H9 (cell line): ENCODE measurements at regions not wholly inside any gene's neighbourhood (a gene's known extent, or its start where the extent isn't known, plus 50 kb on each side); places are given as distances from the start of the nearest gene placed in this dataset.

Experiments
- DNase-seq: peaks from one replicate; pipeline ENCODE4 v3.0.0-alpha.2; 2017
- H2AFZ ChIP-seq: one replicate; pipeline ENCODE4 v1.6.1; 2013; ENCODE audit warnings: mild to moderate bottlenecking, low read length, control low read depth, moderate library complexity
- H2AK5ac ChIP-seq: 2 replicates; pipeline ENCODE4 v1.6.1; 2013; ENCODE audit warnings: low read length, control low read depth, mixed read lengths; ENCODE audit not compliant: insufficient read length
- H2BK120ac ChIP-seq: one replicate; pipeline ENCODE4 v1.6.1; 2013; ENCODE audit warnings: low read depth, mild to moderate bottlenecking, low read length, control low read depth, inconsistent platforms; ENCODE audit not compliant: poor library complexity, severe bottlenecking
- H2BK12ac ChIP-seq: 2 replicates; pipeline ENCODE4 v1.6.1; 2013; ENCODE audit warnings: low read length, control low read depth, mixed read lengths, low read depth; ENCODE audit not compliant: insufficient read length
- H2BK15ac ChIP-seq: 2 replicates; pipeline ENCODE4 v1.6.1; 2013; ENCODE audit warnings: low read depth, low read length, control low read depth
- H2BK20ac ChIP-seq: one replicate; pipeline ENCODE4 v1.6.1; 2013; ENCODE audit warnings: low read depth, mild to moderate bottlenecking, low read length, control low read depth, inconsistent platforms; ENCODE audit not compliant: poor library complexity, severe bottlenecking
- H2BK5ac ChIP-seq: 2 replicates; pipeline ENCODE4 v1.6.1; 2013; ENCODE audit warnings: low read length, control low read depth, mixed read lengths; ENCODE audit not compliant: insufficient read length
- H3K14ac ChIP-seq: 2 replicates; pipeline ENCODE4 v1.6.1; 2013; ENCODE audit warnings: low read length, control low read depth; ENCODE audit not compliant: insufficient read depth
- H3K18ac ChIP-seq: 2 replicates; pipeline ENCODE4 v1.6.1; 2013; ENCODE audit warnings: low read depth, mild to moderate bottlenecking, mixed read lengths, low read length, control low read depth; ENCODE audit not compliant: insufficient read length
- H3K23ac ChIP-seq: 2 replicates; pipeline ENCODE4 v1.6.1; 2013; ENCODE audit warnings: low read length, control low read depth, mixed read lengths, low read depth; ENCODE audit not compliant: insufficient read length
- H3K23me2 ChIP-seq: 2 replicates; pipeline ENCODE4 v1.6.1; 2013; ENCODE audit warnings: low read depth, mild to moderate bottlenecking, mixed read lengths, low read length, control low read depth; ENCODE audit not compliant: insufficient read length, poor library complexity, severe bottlenecking
- H3K27ac ChIP-seq: 2 replicates; pipeline ENCODE4 v1.5.1; 2013; ENCODE audit warnings: low read length, control low read depth, mixed read lengths, low read depth; ENCODE audit not compliant: insufficient read length
- H3K27me3 ChIP-seq: 2 replicates; pipeline ENCODE4 v1.6.1; 2013; ENCODE audit warnings: low read length, control low read depth, inconsistent platforms; ENCODE audit not compliant: insufficient read depth
- H3K4ac ChIP-seq: 2 replicates; pipeline ENCODE4 v1.6.1; 2013; ENCODE audit warnings: low read depth, mild to moderate bottlenecking, control low read depth, inconsistent platforms, low read length, moderate library complexity
- H3K4me1 ChIP-seq: 2 replicates; pipeline ENCODE4 v1.6.1; 2013; ENCODE audit warnings: low read length, control low read depth, inconsistent platforms; ENCODE audit not compliant: insufficient read depth
- H3K4me2 ChIP-seq: 2 replicates; pipeline ENCODE4 v1.6.1; 2013; ENCODE audit warnings: low read length, control low read depth, mixed read lengths; ENCODE audit not compliant: insufficient read length, insufficient read depth
- H3K56ac ChIP-seq: 2 replicates; pipeline ENCODE4 v1.6.1; 2013; ENCODE audit warnings: low read depth, mild to moderate bottlenecking, mixed read lengths, low read length, control low read depth; ENCODE audit not compliant: insufficient read length
- H3K79me1 ChIP-seq: 2 replicates; pipeline ENCODE4 v1.6.1; 2013; ENCODE audit warnings: low read depth, mild to moderate bottlenecking, moderate library complexity, low read length, control low read depth, inconsistent platforms; ENCODE audit not compliant: insufficient read depth, poor library complexity, severe bottlenecking
- H3K79me2 ChIP-seq: 2 replicates; pipeline ENCODE4 v1.6.1; 2013; ENCODE audit warnings: low read length, control low read depth, inconsistent platforms; ENCODE audit not compliant: insufficient read depth
- H3K9ac ChIP-seq: 2 replicates; pipeline ENCODE4 v1.6.1; 2013; ENCODE audit warnings: low read length, control low read depth, mixed read lengths; ENCODE audit not compliant: insufficient read length; ENCODE audit errors: extremely low read depth
- H3K9me3 ChIP-seq: one replicate; pipeline ENCODE4 v1.6.1; 2013; ENCODE audit warnings: low read depth, low read length, inconsistent platforms; ENCODE audit not compliant: control insufficient read depth
- H3T11ph ChIP-seq: one replicate; pipeline ENCODE4 v1.6.1; 2013; ENCODE audit warnings: mild to moderate bottlenecking, low read length, control low read depth, inconsistent platforms
- H4K20me1 ChIP-seq: one replicate; pipeline ENCODE4 v1.6.1; 2013; ENCODE audit not compliant: control insufficient read depth, insufficient read length, insufficient read depth
- H4K5ac ChIP-seq: 2 replicates; pipeline ENCODE4 v1.6.1; 2013; ENCODE audit warnings: low read depth, mild to moderate bottlenecking, mixed read lengths, low read length, control low read depth; ENCODE audit not compliant: insufficient read length
- H4K8ac ChIP-seq: replicated peaks from 2 replicates; pipeline ENCODE4 v1.6.1; 2013; ENCODE audit warnings: low read length, control low read depth, mixed read lengths, low read depth; ENCODE audit not compliant: insufficient read length
- H4K91ac ChIP-seq: 2 replicates; pipeline ENCODE4 v1.6.1; 2013; ENCODE audit warnings: low read depth, mild to moderate bottlenecking, moderate library complexity, mixed read lengths, low read length, control low read depth; ENCODE audit not compliant: insufficient read length
- H3K27ac Mint-ChIP-seq, 3 experiments: 2 replicates in 2 of 3; 3 replicates in 1 of 3; pipeline ENCODE4 v1.8.0; 2020 to 2021; ENCODE audit warnings: mixed read lengths in 3 of 3, mild to moderate bottlenecking in 1 of 3, moderate library complexity in 1 of 3
- H3K27me3 Mint-ChIP-seq: 2 replicates; pipeline ENCODE4 v1.8.0; 2021; ENCODE audit warnings: low read depth, mild to moderate bottlenecking, moderate library complexity, mixed read lengths
- H3K36me3 Mint-ChIP-seq, 3 experiments: 2 replicates in 2 of 3; 3 replicates in 1 of 3; pipeline ENCODE4 v1.8.0; 2020 to 2021; ENCODE audit warnings: low read depth in 3 of 3, mixed read lengths in 3 of 3; ENCODE audit not compliant: insufficient read depth in 1 of 3
- H3K4me1 Mint-ChIP-seq, 2 experiments: 2 replicates each; pipeline ENCODE4 v1.8.0; 2020; ENCODE audit warnings: mixed read lengths in 2 of 2
- H3K4me3 Mint-ChIP-seq, 2 experiments: 2 replicates in 1 of 2; 3 replicates in 1 of 2; pipeline ENCODE4 v1.8.0; 2020 to 2021; ENCODE audit warnings: mild to moderate bottlenecking in 2 of 2, mixed read lengths in 2 of 2, moderate library complexity in 1 of 2
- H3K9me3 Mint-ChIP-seq, 2 experiments: 2 replicates in 1 of 2; 3 replicates in 1 of 2; pipeline ENCODE4 v1.8.0; 2020; ENCODE audit warnings: mild to moderate bottlenecking in 2 of 2, mixed read lengths in 2 of 2, moderate library complexity in 1 of 2
- CTCF ChIP-seq: fragments of 200-600 bp; sonication (generic); conservative IDR thresholded peaks from 3 replicates; pipeline ENCODE4 v1.8.0; 2021; ENCODE audit warnings: antibody characterized with exemption, mild to moderate bottlenecking
- WGBS: extraction: QIAGEN DNeasy Blood & Tissue Kit; methylation state at CpG from one replicate; pipeline ENCODE4 v1.1.7; 2013; ENCODE audit warnings: missing lambda C conversion rate, low lambda C conversion rate, mixed read lengths; ENCODE audit not compliant: insufficient read length; ENCODE audit errors: extremely low coverage; 5-methylcytosine and 5-hydroxymethylcytosine counted together

- WGBS = no CpG with 5 or more reads among the region's 2 CpGs
- Mint-ChIP-seq H3K4me1 (peaks cover 8 to 11% of the 10 kb centered on the region in 2 experiments), H3K27ac (no peak overlapping the region), H3K27me3 (peaks cover 4% of the 10 kb centered on the region; the same call in 1 of the 2 replicates), H3K4me3 (no peak overlapping the region), H3K36me3 (peaks cover 0 to 8% (median 0%) of the 10 kb centered on the region in 3 experiments; a peak in 2 of 7 replicates), H3K9me3 (peaks cover 6 to 8% of the 10 kb centered on the region in 2 experiments; a peak in 3 of 5 replicates)
- Histone ChIP-seq H3K56ac (no peak overlapping the region), H3T11ph (no peak overlapping the region), H2BK5ac (no peak overlapping the region), H2BK15ac (no peak overlapping the region), H3K27ac (no peak overlapping the region), H3K9me3 (no peaks in the 10 kb centered on the region), H3K79me2 (no peaks in the 10 kb centered on the region), H2BK20ac (no peak overlapping the region), H2AK5ac (no peak overlapping the region), H3K79me1 (no peaks in the 10 kb centered on the region), H4K20me1 (no peaks in the 10 kb centered on the region), H3K14ac (no peak overlapping the region), H3K23me2 (no peaks in the 10 kb centered on the region), H4K91ac (no peak overlapping the region), H2BK120ac (no peak overlapping the region), H3K4me1 (no peaks in the 10 kb centered on the region; the same call in 1 of the 2 replicates), H3K4ac (no peak overlapping the region), H2AFZ (no peak overlapping the region), H3K4me2 (no peak overlapping the region), H3K27me3 (no peaks in the 10 kb centered on the region), H3K23ac (no peak overlapping the region), H3K9ac (no peak overlapping the region), H3K18ac (no peak overlapping the region), H2BK12ac (no peak overlapping the region), H4K8ac (no peak overlapping the region), H4K5ac (no peak overlapping the region)
- TF ChIP-seq CTCF = no peak
- no peak for DNase-seq
Measured at GRCh38 chr10:78529262-78529661, 495.6 kb downstream of the RPS24 start.
